ENCODE measurements at regions not wholly inside any gene's neighbourhood (a gene's known extent, or its start where the extent isn't known, plus 50 kb on each side); places are given as distances from the start of the nearest gene placed in this dataset.
"Not testable (repeated sequence)": the region's sequence is repeated elsewhere in the genome, so short reads cannot be mapped to it uniquely, and the experiment has no call there.

- Mint-ChIP-seq H3K36me3 (ENCODE audit: low read depth) (peaks cover 8% of the 10 kb centered on the region), H3K27me3 (ENCODE audit: low read depth) (peaks cover 4% of the 10 kb centered on the region), H3K4me3 (no peak overlapping the region), H3K4me1 (ENCODE audit: low read depth) (peaks cover 28% of the 10 kb centered on the region), H3K27ac (no peak overlapping the region), H3K9me3 (ENCODE audit: insufficient read depth) (peaks cover 6% of the 10 kb centered on the region)
- DNase-seq (no peak), ATAC-seq (no peak)
- CTCF ChIA-PET = no interaction called here
- POLR2A ChIA-PET = no interaction called here
Measured at GRCh38 chr10:16193241-16193640, 243.6 kb upstream of the PTER start.

GRCh38 chr10:16195178-16195769, 241.5 kb upstream of the PTER start:
- H3K36me3 Mint-ChIP-seq (ENCODE audit: low read depth) = peaks cover 8% of the 10 kb centered on the region
- CTCF ChIA-PET = interaction anchor here (0.8 kb wide), 1 partner anchor 33 kb away, joined by 3 read pairs; no protein-coding TSS in a partner anchor
- peaks cover 4% of the 10 kb centered on the region for H3K27me3 Mint-ChIP-seq (ENCODE audit: low read depth)
- H3K4me3 Mint-ChIP-seq = no peak overlapping the region
- POLR2A ChIA-PET = no interaction called here
- peak; percentile 25 for DNase-seq
- peaks cover 28% of the 10 kb centered on the region for H3K4me1 Mint-ChIP-seq (ENCODE audit: low read depth)
- H3K27ac Mint-ChIP-seq = peak overlapping the region; percentile 43
- ATAC-seq = peak; percentile 91
- H3K9me3 Mint-ChIP-seq (ENCODE audit: insufficient read depth) = peaks cover 6% of the 10 kb centered on the region

- CTCF ChIA-PET = no interaction called here
- H3K4me1 Mint-ChIP-seq (ENCODE audit: low read depth) = peaks cover 28% of the 10 kb centered on the region
- ATAC-seq = no peak
Measured at GRCh38 chr10:16195894-16196293, 240.9 kb upstream of the PTER start.

GRCh38 chr10:16199216-16199615, 237.6 kb upstream of the PTER start:
- Mint-ChIP-seq H3K4me1 (ENCODE audit: low read depth) (peaks cover 28% of the 10 kb centered on the region), H3K4me3 (no peak overlapping the region), H3K27ac (no peak overlapping the region), H3K27me3 (ENCODE audit: low read depth) (peaks cover 13% of the 10 kb centered on the region), H3K9me3 (ENCODE audit: insufficient read depth) (peaks cover 4% of the 10 kb centered on the region), H3K36me3 (ENCODE audit: low read depth) (peaks cover 8% of the 10 kb centered on the region)
- ATAC-seq (no peak), DNase-seq (no peak)
- ChIA-PET CTCF (no interaction called here), POLR2A (no interaction called here)

More at GRCh38 chr10:16195894-16196293, 240.9 kb upstream of the PTER start:
- H3K9me3 Mint-ChIP-seq (ENCODE audit: insufficient read depth) = peaks cover 6% of the 10 kb centered on the region
- peaks cover 4% of the 10 kb centered on the region for H3K27me3 Mint-ChIP-seq (ENCODE audit: low read depth)
- H3K27ac Mint-ChIP-seq = no peak overlapping the region
- DNase-seq = no peak
- H3K4me3 Mint-ChIP-seq = no peak overlapping the region
- peaks cover 8% of the 10 kb centered on the region for H3K36me3 Mint-ChIP-seq (ENCODE audit: low read depth)
- POLR2A ChIA-PET = no interaction called here

DNA sequence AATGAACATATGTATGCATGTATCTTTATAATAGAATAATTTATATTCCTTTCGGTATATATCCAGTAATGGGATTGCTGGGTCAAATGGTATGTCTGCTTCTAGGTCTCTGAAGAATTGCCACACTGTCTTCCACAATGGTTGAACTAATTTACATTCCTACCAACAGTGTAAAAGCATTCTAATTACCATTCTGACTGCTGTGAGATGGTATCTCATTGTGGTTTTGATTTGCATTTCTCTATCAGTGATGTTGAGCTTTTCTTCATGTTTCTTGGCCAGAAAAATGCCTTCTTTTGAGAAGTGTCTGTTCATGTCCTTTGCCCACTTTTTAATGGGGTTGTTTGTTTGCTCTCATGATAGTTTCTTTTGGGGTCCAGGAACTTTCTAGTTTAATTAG, 213.2 kb upstream of the PTER start:
- H3K27ac Mint-ChIP-seq; ATAC-seq; CTCF ChIA-PET; DNase-seq; H3K4me3 Mint-ChIP-seq; POLR2A ChIA-PET; H3K27me3 Mint-ChIP-seq (ENCODE audit: low read depth); H3K4me1 Mint-ChIP-seq (ENCODE audit: low read depth); H3K36me3 Mint-ChIP-seq (ENCODE audit: low read depth): not testable (repeated sequence)
- peaks cover 38% of the 10 kb centered on the region for H3K9me3 Mint-ChIP-seq (ENCODE audit: insufficient read depth)

- H3K9me3 Mint-ChIP-seq (ENCODE audit: insufficient read depth) = peaks cover 29% of the 10 kb centered on the region
- ChIA-PET POLR2A (no interaction called here), CTCF (no interaction called here)
- no peak for DNase-seq
- H3K4me1 Mint-ChIP-seq (ENCODE audit: low read depth) = no peaks in the 10 kb centered on the region
- H3K27ac Mint-ChIP-seq = no peak overlapping the region
- ATAC-seq = no peak
- peaks cover 2% of the 10 kb centered on the region for H3K36me3 Mint-ChIP-seq (ENCODE audit: low read depth)
- no peaks in the 10 kb centered on the region for H3K27me3 Mint-ChIP-seq (ENCODE audit: low read depth)
- H3K4me3 Mint-ChIP-seq = no peak overlapping the region
Measured at GRCh38 chr10:16227674-16228073, 209.1 kb upstream of the PTER start.

GRCh38 chr10:16231176-16231575, 205.6 kb upstream of the PTER start:
- no peak for DNase-seq
- Mint-ChIP-seq H3K9me3 (ENCODE audit: insufficient read depth) (peaks cover 10% of the 10 kb centered on the region), H3K27ac (no peak overlapping the region), H3K4me1 (ENCODE audit: low read depth) (no peaks in the 10 kb centered on the region), H3K27me3 (ENCODE audit: low read depth) (no peaks in the 10 kb centered on the region), H3K4me3 (no peak overlapping the region), H3K36me3 (ENCODE audit: low read depth) (no peaks in the 10 kb centered on the region)
- ChIA-PET CTCF (no interaction called here), POLR2A (no interaction called here)
- ATAC-seq = no peak

DNA sequence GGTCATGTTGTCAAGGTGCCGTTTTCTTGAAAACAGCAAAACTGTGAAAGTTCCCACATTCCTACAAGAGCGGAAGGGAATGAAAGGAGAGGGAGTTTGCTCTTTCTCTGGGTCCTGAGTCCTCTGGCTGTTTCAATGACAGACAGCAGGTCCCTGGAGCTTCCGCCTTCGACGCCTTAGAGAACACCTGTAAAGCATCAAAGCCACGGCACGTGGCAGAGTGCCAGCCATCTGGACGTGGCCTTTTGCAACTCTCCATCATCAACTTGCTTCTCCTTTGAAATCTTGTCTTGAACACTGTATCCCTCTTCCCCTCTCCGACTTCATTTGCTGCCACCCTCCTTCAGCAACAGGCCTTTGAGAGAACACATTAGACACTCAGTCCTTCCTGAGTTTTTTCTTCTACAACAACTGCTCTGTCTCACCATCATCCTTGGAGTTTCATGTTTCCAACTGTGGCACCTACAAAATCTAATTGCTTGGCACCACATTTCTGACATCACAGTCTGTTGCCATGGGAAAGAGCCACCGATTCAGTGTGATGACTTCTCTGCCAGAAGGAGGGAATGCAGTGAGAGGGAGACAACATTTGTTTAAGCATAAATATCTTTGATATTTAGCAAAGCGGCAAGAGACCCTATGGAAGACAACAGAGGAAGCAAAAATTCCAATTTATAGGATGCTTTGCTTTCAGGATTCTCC, 204.9 kb upstream of the PTER start:
- Mint-ChIP-seq H3K36me3 (ENCODE audit: low read depth) (no peaks in the 10 kb centered on the region), H3K27ac (no peak overlapping the region), H3K9me3 (ENCODE audit: insufficient read depth) (peaks cover 10% of the 10 kb centered on the region), H3K4me1 (ENCODE audit: low read depth) (no peaks in the 10 kb centered on the region), H3K4me3 (no peak overlapping the region), H3K27me3 (ENCODE audit: low read depth) (peaks cover 3% of the 10 kb centered on the region)
- ChIA-PET POLR2A (no interaction called here), CTCF (no interaction called here)
- DNase-seq (no peak), ATAC-seq (no peak)

DNA sequence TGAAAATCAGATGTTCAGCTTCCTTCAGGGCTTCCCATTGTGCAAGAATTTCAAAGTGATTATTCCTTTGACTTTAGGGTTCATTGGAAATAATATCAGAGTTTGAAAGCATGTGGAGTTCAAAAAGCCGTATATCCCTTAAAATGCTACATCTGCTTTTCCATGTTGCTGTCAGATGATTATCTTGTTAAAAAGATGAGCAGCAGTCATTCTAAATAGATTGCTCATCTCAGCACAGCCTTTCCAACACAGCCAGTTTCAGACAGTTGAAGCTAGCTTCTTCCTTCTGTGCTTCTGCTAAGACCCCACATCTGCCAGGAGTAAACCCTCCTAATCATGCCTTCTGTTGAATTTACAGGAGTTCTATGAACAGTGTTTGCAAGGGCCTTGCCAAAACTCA, 204.4 kb upstream of the PTER start:
- H3K36me3 Mint-ChIP-seq (ENCODE audit: low read depth) = no peaks in the 10 kb centered on the region
- H3K27me3 Mint-ChIP-seq (ENCODE audit: low read depth) = peaks cover 3% of the 10 kb centered on the region
- H3K4me3 Mint-ChIP-seq = no peak overlapping the region
- no peak for ATAC-seq
- peaks cover 5% of the 10 kb centered on the region for H3K9me3 Mint-ChIP-seq (ENCODE audit: insufficient read depth)
- ChIA-PET POLR2A (no interaction called here), CTCF (no interaction called here)
- DNase-seq = no peak
- no peaks in the 10 kb centered on the region for H3K4me1 Mint-ChIP-seq (ENCODE audit: low read depth)
- H3K27ac Mint-ChIP-seq = no peak overlapping the region

- Mint-ChIP-seq H3K9me3 (ENCODE audit: insufficient read depth) (no peaks in the 10 kb centered on the region), H3K27ac (no peak overlapping the region), H3K4me1 (ENCODE audit: low read depth) (no peaks in the 10 kb centered on the region), H3K27me3 (ENCODE audit: low read depth) (peaks cover 3% of the 10 kb centered on the region), H3K36me3 (ENCODE audit: low read depth) (no peaks in the 10 kb centered on the region), H3K4me3 (no peak overlapping the region)
- DNase-seq (no peak), ATAC-seq (no peak)
- POLR2A ChIA-PET = no interaction called here
- CTCF ChIA-PET = no interaction called here
Measured at GRCh38 chr10:16234916-16235315, 201.9 kb upstream of the PTER start.

GRCh38 chr10:16242446-16242845, 194.4 kb upstream of the PTER start:
- Mint-ChIP-seq H3K4me3 (no peak overlapping the region), H3K27me3 (ENCODE audit: low read depth) (no peaks in the 10 kb centered on the region), H3K36me3 (ENCODE audit: low read depth) (no peaks in the 10 kb centered on the region), H3K27ac (no peak overlapping the region), H3K4me1 (ENCODE audit: low read depth) (no peaks in the 10 kb centered on the region), H3K9me3 (ENCODE audit: insufficient read depth) (no peaks in the 10 kb centered on the region)
- no peak for ATAC-seq
- CTCF ChIA-PET = no interaction called here
- DNase-seq = no peak
- POLR2A ChIA-PET = no interaction called here

GRCh38 chr10:16242859-16243613, 193.8 kb upstream of the PTER start:
- H3K27ac Mint-ChIP-seq = no peak overlapping the region
- CTCF ChIA-PET = no interaction called here
- H3K36me3 Mint-ChIP-seq (ENCODE audit: low read depth) = no peaks in the 10 kb centered on the region

More at GRCh38 chr10:16242859-16243613, 193.8 kb upstream of the PTER start:
- POLR2A ChIA-PET = no interaction called here
- no peaks in the 10 kb centered on the region for H3K4me1 Mint-ChIP-seq (ENCODE audit: low read depth)
- no peak for ATAC-seq
- no peaks in the 10 kb centered on the region for H3K9me3 Mint-ChIP-seq (ENCODE audit: insufficient read depth)
- H3K27me3 Mint-ChIP-seq (ENCODE audit: low read depth) = no peaks in the 10 kb centered on the region
- no peak overlapping the region for H3K4me3 Mint-ChIP-seq
- DNase-seq = no peak

Data from activated CD8-positive, alpha-beta T cell treated with anti-CD3 and anti-CD28 coated beads, Interleukin-2, amount 10 ng/mL, durations not matched to agents 7 days and 5 days (primary cell).